SHP77 treated with DMSO at 0.1 percent for 48 hours (cell line): ENCODE measurements at regions not wholly inside any gene's neighbourhood (a gene's known extent, or its start where the extent isn't known, plus 50 kb on each side); places are given as distances from the start of the nearest gene placed in this dataset.

ENCODE experiments used
- DNase-seq: peaks from one replicate; lab custom pipeline; 2025; lab: John Stamatoyannopoulos, UW

DNA sequence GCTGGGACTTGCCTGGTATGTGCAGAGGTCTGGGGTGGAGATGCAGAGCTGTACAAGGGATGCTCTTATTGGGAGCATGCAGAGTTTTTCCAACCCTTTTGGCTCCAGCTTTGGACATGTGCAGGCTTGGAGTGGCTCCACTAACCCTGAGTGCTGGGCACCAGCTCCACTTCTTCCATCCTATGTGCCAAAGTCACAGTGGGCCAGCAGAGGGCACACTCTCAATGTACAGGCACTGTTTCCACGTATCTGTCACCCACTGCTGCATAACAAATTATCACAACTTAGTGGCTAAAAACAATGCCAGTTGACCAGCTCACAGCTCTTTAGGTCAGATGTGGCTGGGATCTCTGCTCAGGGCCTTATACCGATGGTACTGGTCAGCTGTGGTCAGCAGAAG is 631.8 kb downstream of the AJAP1 start:
- no peak for DNase-seq

DNA sequence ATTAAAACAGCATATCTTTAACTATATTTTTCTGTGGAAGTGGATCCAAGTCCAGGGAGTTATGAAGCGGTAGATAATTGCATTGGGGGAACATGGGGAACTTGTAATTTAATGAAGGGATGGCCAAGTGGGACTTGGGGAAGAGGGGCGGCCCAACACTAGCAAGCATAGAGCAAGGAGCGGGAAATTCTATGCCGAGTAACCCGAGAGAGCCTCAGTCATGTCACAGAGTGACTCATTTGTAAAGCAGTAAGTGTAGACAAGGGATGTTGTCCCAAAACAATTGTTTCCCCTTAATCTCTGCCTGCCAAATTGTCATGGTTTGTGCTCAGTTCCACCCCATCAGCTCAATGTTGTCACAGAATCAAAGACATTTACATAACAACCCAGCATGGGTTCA is 620.1 kb downstream of the AJAP1 start:
- no peak for DNase-seq

DNA sequence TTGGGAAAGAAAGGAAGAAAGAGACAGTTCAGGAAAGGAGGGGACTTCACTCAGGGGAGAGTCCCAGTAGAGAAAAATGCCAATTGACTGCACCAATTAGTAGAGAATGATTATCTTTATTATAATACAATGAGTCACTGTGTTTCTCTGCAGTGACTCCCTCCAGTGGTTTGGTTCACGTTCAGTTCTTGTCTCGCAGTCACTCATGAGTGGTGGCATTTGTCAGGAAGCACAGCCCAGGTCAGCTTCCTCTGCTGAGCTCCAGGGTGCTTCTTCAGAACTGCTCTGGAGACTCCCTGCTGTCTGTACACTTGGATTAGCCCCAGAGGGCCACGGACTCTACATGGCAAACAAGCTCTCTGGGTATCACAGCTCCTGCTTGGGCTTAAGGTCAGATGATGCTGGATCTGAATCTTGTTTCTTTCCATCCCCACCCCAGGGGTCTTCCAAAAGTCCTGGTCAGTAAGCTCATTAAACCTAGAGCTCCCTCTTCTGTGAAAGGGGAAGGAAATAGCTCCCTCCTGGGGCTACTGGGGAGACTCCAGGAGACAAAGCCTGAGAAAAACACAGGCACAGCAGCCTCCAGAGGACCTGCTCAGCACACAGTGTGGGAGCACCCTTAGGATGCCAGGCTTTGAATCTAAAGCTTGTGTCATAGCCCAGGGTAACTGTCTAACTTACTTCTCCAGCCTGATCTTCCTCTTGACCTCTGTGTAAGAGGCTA is 619.0 kb downstream of the AJAP1 start:
- DNase-seq: no peak

DNA sequence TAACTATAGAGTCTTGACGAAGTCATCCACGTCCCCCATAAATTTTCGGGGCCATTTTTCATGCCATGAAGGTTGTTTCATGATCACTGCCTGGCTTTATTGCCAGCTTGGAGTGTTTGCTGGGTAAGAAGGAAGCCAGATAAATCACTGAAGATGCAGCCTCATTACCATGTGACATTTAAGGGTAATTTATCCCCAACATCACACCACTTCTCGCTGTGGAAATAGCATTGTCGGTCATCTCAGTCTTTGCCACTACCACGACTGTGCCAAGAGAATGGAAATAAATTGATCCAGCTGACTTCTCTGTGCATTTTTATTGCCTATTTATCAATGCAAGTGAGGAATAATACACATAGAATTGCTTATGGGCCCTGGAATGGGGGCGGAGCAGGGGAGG is 617.9 kb downstream of the AJAP1 start:
- DNase-seq: no peak

DNA sequence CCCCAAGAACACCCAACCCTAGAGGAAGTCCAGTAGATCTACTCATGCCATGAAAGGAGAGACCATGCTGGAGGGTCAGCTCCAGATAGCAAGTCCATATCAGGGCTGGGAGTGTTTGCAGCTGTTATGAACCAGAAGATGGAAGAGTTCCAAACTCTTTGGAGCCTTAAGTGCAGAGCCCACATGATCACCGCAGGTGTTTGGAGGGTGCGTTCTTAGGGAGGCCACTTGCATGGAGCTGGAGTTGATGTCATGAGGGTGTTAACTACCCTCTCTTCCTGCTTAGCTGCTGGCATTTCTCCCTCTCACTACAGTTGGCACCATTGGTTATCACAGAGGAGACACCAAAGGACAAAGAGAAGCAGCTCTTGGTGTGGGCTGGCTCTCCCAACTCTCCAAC is 616.9 kb downstream of the AJAP1 start:
- no peak for DNase-seq

DNA sequence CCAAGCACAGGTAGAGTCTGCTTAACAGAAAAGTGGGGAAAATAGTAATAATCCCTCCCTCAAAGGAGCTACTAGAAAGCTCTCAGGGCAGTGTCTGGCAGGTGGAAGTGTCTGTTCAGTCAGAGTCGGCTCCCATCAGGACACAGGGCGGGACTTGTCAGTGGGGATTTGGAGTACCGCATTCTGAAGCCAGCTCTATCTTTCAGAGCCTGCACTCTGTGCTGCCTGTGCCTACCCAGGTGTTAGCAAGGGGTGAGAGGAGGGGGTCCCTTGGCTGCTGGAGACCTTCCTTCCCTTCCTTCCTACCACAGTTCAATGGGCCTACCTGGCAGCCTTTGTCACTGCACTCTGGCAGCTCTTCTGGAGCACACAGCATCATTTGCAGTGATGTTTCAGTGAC is 615.5 kb downstream of the AJAP1 start:
- DNase-seq: no peak

DNA sequence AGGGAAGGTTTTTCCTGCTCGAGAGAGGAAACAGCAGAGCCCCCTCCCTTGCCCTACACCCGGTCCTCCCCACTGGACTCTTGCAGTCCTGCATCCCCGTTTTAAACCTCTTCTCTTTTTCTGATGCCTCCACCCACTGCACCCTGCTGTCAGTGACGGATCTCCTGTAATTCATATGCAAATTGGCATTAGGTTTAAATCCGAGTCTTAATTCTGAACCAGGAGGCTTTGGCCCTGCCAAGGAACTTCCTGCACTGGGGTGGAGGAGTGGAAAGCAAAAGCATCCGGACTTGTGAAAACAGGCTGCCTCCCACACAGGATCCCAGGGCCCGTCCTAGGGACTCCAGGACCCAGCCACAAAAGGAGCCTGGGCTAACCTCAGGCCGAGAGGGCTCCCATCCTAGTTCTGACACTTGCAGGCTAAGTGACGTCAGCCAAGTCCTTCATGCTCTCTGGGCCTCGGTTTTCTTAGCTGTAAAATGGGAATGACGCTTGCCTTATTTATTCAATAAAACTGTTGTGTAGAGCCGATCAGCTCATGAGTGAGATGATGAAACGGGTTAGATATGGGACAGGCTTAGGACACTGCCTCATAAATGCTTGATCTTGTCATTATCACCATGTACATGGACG is 613.3 kb downstream of the AJAP1 start:
- no peak for DNase-seq

DNA sequence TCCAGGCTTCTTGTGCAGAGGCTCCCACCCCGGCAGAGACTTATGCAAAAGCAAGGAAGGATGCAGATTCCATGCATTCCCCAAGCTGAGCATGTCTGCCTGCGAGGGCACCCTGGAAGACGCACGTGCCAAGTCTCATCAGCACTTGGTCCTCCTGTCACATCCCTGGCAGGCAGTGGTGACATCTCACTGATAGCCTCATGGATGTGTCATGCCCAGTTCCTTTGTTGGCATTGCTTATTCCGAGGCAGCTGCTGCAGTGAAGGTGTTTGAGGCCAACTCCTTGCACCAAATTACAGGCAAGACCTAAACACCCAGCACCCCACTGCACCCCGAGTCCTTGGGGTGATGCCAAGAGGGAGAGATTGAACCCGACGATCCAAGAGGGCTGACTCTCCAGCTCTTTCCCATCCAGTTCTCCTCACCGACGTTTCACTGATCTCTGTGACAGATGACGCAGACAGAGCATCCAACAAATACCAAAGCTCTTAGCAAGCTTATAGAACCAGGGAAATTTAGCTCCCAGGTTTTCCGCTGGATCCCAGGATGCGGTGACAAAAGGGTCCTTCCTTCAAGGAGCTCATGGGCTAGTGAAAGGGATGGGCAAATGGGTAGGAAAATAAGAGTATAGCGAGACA is 611.1 kb downstream of the AJAP1 start:
- DNase-seq: no peak

DNA sequence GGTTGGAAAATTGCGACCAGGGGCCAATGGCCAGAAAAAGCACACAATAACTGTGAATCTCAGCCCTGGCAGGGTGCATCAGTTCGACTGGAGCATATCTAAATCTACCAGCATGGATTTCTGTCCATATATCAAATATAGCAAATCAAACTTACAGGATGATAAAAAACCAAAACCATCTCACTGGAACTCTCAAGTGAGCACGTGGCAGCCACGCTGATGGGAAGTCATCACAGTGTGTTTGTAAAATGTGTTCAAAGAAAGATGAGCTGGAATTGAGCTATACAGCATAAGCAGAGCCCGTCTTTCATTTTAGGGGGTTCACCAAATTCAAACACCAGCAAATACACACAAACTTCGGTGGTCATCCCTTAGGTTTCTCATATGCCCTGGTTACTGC is 610.1 kb downstream of the AJAP1 start:
- DNase-seq: no peak

DNA sequence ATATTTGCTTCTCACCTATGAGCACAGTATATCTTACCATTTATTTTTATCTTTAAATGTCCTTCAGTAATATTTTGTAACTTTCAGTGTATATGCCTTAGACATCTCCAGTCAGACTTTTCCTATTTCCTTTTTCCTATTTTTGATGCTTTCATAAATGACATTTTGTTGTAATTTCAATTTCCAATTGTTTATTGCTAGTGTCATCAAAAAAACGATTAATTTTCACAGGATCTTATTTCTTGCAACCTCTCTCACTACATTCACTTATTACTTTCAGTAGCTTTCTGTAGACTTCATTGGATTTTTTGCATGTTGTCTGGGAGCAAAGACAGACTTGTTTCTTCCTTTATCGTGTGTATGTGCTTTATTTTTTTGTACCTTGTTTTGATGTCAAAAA is 602.4 kb downstream of the AJAP1 start:
- no peak for DNase-seq

DNA sequence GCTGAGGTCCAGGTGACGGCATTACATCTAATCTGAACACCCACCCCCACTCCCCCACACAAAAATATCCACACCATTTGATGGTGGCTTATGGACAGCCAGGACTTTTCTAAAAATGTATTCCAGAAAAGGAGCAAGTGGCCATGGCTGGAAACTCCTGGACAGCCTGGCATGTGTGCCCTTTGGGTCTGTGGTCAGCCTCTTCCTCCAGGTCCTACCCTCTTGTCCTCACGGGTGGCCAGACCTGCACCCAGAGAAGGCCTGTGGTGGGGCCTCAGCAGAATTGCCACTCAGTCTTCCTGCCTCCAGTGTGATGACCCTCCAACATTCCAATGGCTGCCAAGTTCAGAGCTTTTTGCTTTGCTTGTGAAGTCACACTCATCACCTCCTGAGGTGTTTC is 600.6 kb downstream of the AJAP1 start:
- no peak for DNase-seq

DNA sequence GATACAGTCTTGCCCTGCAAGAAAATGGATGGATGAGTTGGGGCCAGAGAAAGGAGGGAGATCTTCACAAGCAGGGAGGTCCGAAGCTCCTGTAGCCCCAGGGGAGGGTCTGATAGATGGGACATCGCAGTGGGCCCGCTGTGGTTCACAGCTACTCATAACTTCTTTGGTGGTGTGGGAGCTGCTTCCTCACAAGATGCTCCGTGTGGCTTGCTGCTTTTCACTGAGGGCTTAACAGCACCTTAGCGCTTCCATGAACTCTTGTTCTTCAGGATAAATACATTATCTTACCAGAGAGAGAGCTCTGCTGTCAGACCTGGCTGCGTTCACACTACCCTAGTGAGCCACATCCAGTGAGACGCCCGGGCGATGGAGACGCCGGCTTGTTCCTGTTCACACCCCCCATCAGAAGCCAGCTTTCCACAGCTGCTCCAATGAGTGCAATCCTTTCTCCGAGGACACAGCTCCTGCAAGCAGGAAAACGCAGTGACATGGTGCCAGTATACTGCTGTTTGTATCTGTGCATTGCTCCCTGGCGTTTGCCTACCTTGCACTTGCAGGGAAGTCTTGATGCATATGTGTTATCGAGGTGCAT is 599.8 kb downstream of the AJAP1 start:
- DNase-seq: no peak

DNA sequence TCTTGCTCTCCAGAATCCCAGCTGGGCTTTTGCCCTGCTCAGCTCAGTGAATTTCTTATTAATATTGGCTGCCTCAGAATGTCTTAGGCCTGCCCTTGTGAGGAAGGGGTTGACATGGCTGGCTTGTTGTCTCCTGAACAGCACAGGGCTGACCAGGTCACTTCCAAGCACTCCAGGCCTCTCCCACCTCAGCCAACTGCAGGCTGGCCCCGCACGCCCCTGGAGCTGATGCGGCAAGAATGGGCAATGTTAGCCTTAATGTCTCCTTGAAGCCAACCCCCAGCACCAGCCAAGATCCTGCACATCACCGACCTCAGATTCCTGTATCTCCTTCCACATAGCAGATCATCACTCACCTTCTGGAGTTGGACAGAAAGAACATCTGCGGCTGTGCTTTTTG is 598.6 kb downstream of the AJAP1 start:
- no peak for DNase-seq

DNA sequence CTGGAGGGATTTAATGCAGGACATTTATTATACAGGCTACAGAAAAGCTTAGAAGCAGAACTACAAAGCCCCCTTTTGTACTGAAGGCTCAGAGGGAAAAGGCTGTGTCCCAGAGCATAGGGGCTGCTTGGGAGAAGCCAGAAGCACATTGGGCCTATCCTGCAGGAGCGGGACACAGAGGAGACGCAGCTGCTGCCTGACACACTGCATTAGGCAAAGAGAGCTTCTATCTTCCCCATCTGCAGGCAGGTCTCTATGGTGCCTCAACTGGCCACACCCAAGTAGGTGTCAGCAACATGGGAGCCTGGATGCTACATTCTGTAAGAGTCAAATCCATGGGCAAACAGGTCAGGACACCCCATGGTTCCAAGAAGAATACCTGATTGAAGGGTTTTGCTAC is 595.9 kb downstream of the AJAP1 start:
- DNase-seq: no peak

DNA sequence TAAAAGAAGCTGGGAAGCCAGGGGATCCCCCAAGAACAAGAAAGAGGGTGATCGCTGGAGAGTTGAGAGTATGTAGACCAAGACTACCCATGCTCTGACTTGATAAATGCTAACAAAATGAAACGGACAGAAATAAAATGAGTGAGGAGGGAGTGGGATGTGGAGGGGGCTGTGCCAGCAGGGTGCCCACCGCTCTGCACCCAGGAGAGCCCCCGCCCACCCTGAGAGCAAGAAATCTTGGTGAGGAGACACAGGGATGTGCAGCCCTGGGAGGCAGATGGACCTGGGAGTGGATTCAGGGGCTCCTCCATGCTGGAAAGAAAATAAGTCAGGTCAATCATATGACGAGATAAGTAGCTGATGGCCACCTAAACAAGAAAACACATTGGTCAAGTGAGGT is 590.9 kb downstream of the AJAP1 start:
- DNase-seq: no peak

DNA sequence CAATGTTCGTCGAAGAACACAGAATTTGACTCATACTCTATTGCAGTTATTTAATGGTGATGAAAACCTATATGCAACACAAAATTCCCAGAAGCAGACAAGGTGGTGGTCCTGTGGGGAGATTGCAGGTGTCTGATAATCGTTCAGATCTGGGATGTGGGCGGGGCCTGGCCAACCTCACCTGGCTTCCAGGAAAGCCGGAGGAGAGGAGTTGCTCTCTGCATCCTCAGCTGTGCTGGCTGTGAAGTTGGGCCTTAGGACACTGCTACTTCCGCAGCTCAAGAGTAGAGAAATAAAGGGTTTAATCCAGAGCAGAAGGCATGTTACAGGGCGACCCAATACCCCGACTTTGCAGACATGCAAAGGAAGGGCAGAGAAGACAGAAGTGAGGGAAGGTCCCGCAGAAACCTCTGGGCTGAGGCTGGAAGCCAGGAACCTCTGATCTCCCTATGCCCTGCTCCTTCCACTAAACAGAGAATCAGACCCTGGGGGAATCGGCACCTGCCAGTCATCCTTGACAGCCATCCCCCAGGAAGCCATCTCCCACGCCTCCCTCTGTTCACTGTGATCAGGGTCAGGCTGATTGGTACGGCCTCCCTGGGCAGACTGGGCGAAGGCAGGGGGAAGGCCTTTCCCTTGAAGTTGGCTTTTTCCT is 590.3 kb downstream of the AJAP1 start:
- DNase-seq: no peak

DNA sequence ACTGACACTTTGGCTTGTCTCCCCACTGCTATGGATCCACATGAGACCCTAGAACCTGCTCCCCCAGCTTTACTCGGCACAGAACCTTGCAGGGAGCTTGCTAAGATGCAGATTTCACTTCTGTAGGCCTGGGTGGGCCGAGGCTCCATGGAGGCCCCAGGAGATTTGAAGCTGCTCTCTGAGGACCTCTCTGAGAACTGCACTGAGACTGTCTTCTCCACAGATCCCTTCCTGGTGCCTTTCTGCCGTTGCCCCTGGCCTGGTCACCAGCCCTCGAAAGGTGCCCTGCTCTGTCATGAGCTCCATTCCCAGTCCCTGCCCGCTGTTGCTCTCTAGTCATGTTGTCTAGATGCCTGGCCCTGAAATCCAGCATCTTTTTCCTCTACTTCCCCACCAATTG is 588.4 kb downstream of the AJAP1 start:
- no peak for DNase-seq

DNA sequence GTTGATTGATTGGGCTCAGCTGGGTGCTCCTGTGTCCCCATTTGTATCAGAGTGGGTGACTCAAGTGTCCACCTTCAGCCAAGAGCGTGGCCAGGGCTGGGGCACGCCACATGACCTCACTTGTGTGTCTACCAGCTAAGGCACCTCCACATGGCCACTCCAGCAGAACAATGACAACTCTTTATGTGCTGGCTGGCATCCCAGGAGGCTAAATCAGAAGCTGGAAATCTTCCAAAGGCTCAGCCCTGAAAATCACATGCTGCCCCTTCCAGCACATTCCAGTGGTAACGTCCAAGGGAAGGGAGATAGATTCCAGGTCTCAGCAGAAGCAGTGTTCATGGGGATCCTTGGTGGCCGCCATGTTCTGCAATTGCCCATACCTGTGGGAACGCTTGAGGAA is 585.5 kb downstream of the AJAP1 start:
- DNase-seq: no peak

DNA sequence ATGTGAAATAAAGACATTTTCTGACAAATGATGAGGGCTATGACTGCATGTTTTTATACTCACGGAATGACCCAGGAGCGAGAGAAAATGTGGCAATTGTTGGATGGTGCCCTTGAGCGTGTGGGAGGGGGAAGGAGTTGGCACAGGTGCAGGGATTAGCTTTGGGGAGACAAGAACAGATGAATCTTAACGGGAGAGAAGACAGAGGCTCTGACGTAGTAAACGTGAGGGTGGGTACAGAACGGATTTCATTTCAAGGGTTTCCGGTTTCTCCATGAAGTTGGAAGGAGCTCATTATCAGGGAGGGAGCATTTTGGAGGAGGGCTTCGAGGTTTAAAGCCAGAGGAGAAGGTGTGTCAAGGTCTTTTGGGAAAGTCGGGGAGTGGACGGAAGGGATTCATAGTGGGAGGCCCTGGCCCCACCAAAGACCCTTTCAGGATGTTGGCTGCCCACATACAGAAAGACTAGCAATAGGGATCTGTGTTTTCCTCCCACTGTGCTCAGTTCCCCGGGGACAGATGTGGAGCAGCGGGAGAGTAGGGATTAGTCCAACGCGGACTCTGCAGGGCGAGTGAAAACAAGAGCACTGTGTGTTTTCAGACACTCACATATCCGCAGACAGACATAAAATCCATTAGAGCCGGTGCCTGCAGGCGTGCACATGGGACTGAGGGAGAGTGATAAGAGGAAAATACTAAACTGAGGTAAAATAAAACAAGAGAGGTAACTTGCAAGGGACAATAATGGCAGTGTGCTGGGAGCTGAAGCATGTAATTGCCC is 584.1 kb downstream of the AJAP1 start:
- DNase-seq: no peak

DNA sequence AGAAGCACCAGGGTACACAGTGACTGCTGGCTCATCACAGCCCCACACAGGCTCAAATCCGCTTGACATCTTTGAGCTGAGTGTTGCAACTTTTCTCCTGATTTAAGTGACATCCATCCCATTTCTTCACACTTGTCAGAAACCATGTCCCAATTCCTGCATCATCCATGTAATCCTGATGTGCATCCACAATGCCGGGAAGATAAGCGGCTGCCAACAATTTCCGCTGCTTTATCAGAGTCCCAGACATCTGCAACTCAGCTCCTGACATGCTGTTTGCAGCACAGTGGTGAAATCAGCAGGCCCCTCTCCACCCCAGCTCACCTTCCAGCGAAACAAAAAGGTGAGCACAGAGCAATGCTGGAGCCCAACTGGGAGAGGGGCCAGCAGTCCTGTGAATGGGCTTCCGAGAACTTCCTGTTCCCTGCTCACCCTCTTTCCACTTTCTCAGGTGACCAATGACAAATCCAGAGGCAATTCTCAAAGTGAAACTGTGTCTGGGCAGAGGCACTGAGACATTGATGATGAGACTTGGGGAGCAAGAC is 581.0 kb downstream of the AJAP1 start:
- no peak for DNase-seq

DNA sequence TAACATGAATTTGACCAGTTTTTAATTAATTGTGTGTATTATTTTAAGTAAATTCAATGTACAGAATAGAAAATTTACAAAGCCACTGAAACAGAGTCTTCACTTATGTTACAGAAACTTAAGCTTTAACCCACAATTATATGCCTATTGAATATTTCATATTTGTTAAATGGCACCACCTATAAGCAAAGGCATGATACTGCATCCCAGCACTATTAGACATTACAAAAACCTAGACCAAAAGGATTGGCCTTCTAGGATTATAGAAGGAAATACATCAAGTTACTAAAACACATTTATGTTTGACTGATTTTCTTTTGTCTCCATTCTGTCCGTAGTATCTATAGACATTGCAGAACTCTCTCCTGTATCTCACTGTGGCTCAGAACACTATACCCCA is 578.1 kb downstream of the AJAP1 start:
- no peak for DNase-seq
